Smooth muscle cell (in vitro differentiated cells): ENCODE measurements at regions not wholly inside any gene's neighbourhood (a gene's known extent, or its start where the extent isn't known, plus 50 kb on each side); places are given as distances from the start of the nearest gene placed in this dataset.
A peak's percentile ranks its signal among the peaks of the same experiment; 100 is the strongest.

Experiments
- DNase-seq: peaks from one replicate; lab custom pipeline; 2025; ENCODE audit not compliant: unreplicated experiment; lab: John Stamatoyannopoulos, UW
- H2AFZ ChIP-seq: fragments of 200-600 bp; sonication (generic); 2 replicates; pipeline ENCODE4 v1.6.0; 2016; ENCODE audit warnings: antibody characterized with exemption, low read depth, mild to moderate bottlenecking
- H3F3A ChIP-seq: fragments of 200-600 bp; sonication (generic); 2 replicates; pipeline ENCODE4 v1.6.0; 2017; ENCODE audit warnings: antibody characterized with exemption, low read depth
- H3K27ac ChIP-seq: fragments of 200-600 bp; sonication (generic); 2 replicates; pipeline ENCODE4 v1.5.1; 2016; ENCODE audit warnings: low read depth, mild to moderate bottlenecking
- H3K27me3 ChIP-seq: fragments of 200-600 bp; sonication (generic); 2 replicates; pipeline ENCODE4 v1.6.1; 2016; ENCODE audit warnings: low read depth, mild to moderate bottlenecking
- H3K36me3 ChIP-seq: fragments of 200-600 bp; sonication (generic); 2 replicates; pipeline ENCODE4 v1.5.1; 2016; ENCODE audit warnings: low read depth
- H3K4me1 ChIP-seq: fragments of 200-600 bp; sonication (generic); 2 replicates; pipeline ENCODE4 v1.5.1; 2016; ENCODE audit warnings: low read depth
- H3K4me2 ChIP-seq: fragments of 200-600 bp; sonication (generic); 2 replicates; pipeline ENCODE4 v1.6.0; 2016; ENCODE audit warnings: mild to moderate bottlenecking
- H3K4me3 ChIP-seq: fragments of 200-600 bp; sonication (generic); 2 replicates; pipeline ENCODE4 v1.5.1; 2016; ENCODE audit warnings: mild to moderate bottlenecking
- H3K79me2 ChIP-seq: fragments of 200-600 bp; sonication (generic); 2 replicates; pipeline ENCODE4 v1.6.0; 2016; ENCODE audit warnings: low read depth, mild to moderate bottlenecking
- H3K9ac ChIP-seq: fragments of 200-600 bp; sonication (generic); 2 replicates; pipeline ENCODE4 v1.6.0; 2016; ENCODE audit warnings: low read depth
- H3K9me3 ChIP-seq: fragments of 200-600 bp; sonication (generic); replicated peaks from 2 replicates; pipeline ENCODE4 v1.5.1; 2016; ENCODE audit warnings: low read depth
- H4K20me1 ChIP-seq: fragments of 200-600 bp; sonication (generic); 2 replicates; pipeline ENCODE4 v1.6.0; 2016; ENCODE audit warnings: low read depth
- CTCF ChIP-seq: fragments of 200-600 bp; sonication (generic); IDR thresholded peaks from 2 replicates; pipeline ENCODE4 v1.5.1; 2017; ENCODE audit warnings: borderline replicate concordance, mild to moderate bottlenecking, antibody characterized with exemption; ENCODE audit not compliant: insufficient read depth, poor library complexity, severe bottlenecking
- WGBS: methylation state at CpG from one replicate; pipeline ENCODE4 v1.1.7; 2016; ENCODE audit warnings: low lambda C conversion rate; 5-methylcytosine and 5-hydroxymethylcytosine counted together

GRCh38 chr1:38454236-38454635, 405.3 kb downstream of the RRAGC start:
- Histone ChIP-seq H3K9ac (no peak overlapping the region), H3K4me3 (no peak overlapping the region), H3K79me2 (no peaks in the 10 kb centered on the region), H2AFZ (no peak overlapping the region), H3K36me3 (no peaks in the 10 kb centered on the region), H3K4me1 (peaks cover 29% of the 10 kb centered on the region), H3K27ac (no peak overlapping the region), H3K9me3 (no peaks in the 10 kb centered on the region), H3K4me2 (no peak overlapping the region), H3F3A (peaks cover 4% of the 10 kb centered on the region), H4K20me1 (no peaks in the 10 kb centered on the region), H3K27me3 (no peaks in the 10 kb centered on the region)
- 95% methylated on average over 5 of the region's 5 CpGs for WGBS
- no peak for DNase-seq
- no peak for TF ChIP-seq CTCF

GRCh38 chr1:38452246-38452645, 405.7 kb upstream of the POU3F1 start:
- no peak overlapping the region for H3K4me3 ChIP-seq
- no peak for DNase-seq
- H3K9ac ChIP-seq = no peak overlapping the region
- no peaks in the 10 kb centered on the region for H4K20me1 ChIP-seq
- no peaks in the 10 kb centered on the region for H3K27me3 ChIP-seq
- peaks cover 4% of the 10 kb centered on the region for H3F3A ChIP-seq
- H3K36me3 ChIP-seq = no peaks in the 10 kb centered on the region
- peak overlapping the region; percentile 80 for H3K4me2 ChIP-seq
- WGBS = 66% methylated on average over 4 of the region's 4 CpGs
- TF ChIP-seq CTCF = no peak
- H3K9me3 ChIP-seq = no peaks in the 10 kb centered on the region
- H3K27ac ChIP-seq = peak overlapping the region; percentile 86
- H3K4me1 ChIP-seq = peaks cover 34% of the 10 kb centered on the region
- no peak overlapping the region for H2AFZ ChIP-seq
- H3K79me2 ChIP-seq = no peaks in the 10 kb centered on the region

GRCh38 chr1:38451541-38451993, 405.0 kb upstream of the POU3F1 start:
- Histone ChIP-seq H3K4me1 (peaks cover 34% of the 10 kb centered on the region), H3K27ac (peak overlapping the region; percentile 86), H3K9me3 (no peaks in the 10 kb centered on the region), H2AFZ (no peak overlapping the region), H3K27me3 (no peaks in the 10 kb centered on the region), H3K4me3 (no peak overlapping the region), H3K9ac (no peak overlapping the region), H3F3A (peaks cover 4% of the 10 kb centered on the region), H3K36me3 (no peaks in the 10 kb centered on the region), H3K4me2 (peak overlapping the region; percentile 80), H3K79me2 (no peaks in the 10 kb centered on the region), H4K20me1 (no peaks in the 10 kb centered on the region)
- peak; percentile 11 for DNase-seq
- no peak for TF ChIP-seq CTCF
- WGBS = 0% methylated on average over 3 of the region's 3 CpGs

GRCh38 chr1:38448893-38449292, 402.3 kb upstream of the POU3F1 start:
- no peak overlapping the region for H3K4me2 ChIP-seq
- no peaks in the 10 kb centered on the region for H3K27me3 ChIP-seq
- H3K27ac ChIP-seq = no peak overlapping the region
- no peaks in the 10 kb centered on the region for H3K9me3 ChIP-seq
- WGBS = 86% methylated on average over 10 of the region's 10 CpGs
- no peak overlapping the region for H3K4me3 ChIP-seq
- no peaks in the 10 kb centered on the region for H3K36me3 ChIP-seq
- no peaks in the 10 kb centered on the region for H4K20me1 ChIP-seq
- H3K4me1 ChIP-seq = peaks cover 43% of the 10 kb centered on the region
- TF ChIP-seq CTCF = no peak
- no peak overlapping the region for H3K9ac ChIP-seq
- H3F3A ChIP-seq = peaks cover 7% of the 10 kb centered on the region
- no peak overlapping the region for H2AFZ ChIP-seq
- DNase-seq = no peak
- H3K79me2 ChIP-seq = no peaks in the 10 kb centered on the region
